Activated CD4-positive, alpha-beta memory T cell treated with anti-CD3 and anti-CD28 coated beads for 36 hours (primary cell): ENCODE measurements at regions not wholly inside any gene's neighbourhood (a gene's known extent, or its start where the extent isn't known, plus 50 kb on each side); places are given as distances from the start of the nearest gene placed in this dataset.
"Not testable (repeated sequence)": the region's sequence is repeated elsewhere in the genome, so short reads cannot be mapped to it uniquely, and the experiment has no call there.

Source experiments
- CTCF ChIA-PET: fragments of 350-600 bp; sonication (Branson Sonifier 250); formaldehyde crosslinking; loops from one replicate; lab custom pipeline; 2021; ENCODE audit warnings: antibody characterized with exemption, inconsistent platforms; lab: Charles Lee
- POLR2A ChIA-PET: fragments of 350-600 bp; sonication (Branson Sonifier 250); formaldehyde crosslinking; loops from one replicate; lab custom pipeline; 2021; ENCODE audit warnings: antibody characterized with exemption; lab: Charles Lee
- DNase-seq: peaks from one replicate; pipeline ENCODE4 v3.0.0-alpha.2; 2020
- H3K27ac Mint-ChIP-seq: one replicate; pipeline ENCODE4 v1.8.0; 2021; ENCODE audit warnings: mixed read lengths
- H3K27me3 Mint-ChIP-seq: one replicate; pipeline ENCODE4 v1.8.0; 2021; ENCODE audit warnings: mixed read lengths
- H3K36me3 Mint-ChIP-seq: one replicate; pipeline ENCODE4 v1.8.0; 2021; ENCODE audit warnings: mixed read lengths
- H3K4me1 Mint-ChIP-seq: one replicate; pipeline ENCODE4 v1.8.0; 2021; ENCODE audit warnings: low read depth, mixed read lengths
- H3K4me3 Mint-ChIP-seq: one replicate; pipeline ENCODE4 v1.8.0; 2021; ENCODE audit warnings: mild to moderate bottlenecking, mixed read lengths
- H3K9me3 Mint-ChIP-seq: one replicate; pipeline ENCODE4 v1.8.0; 2021; ENCODE audit warnings: mixed read lengths
- intact Hi-C: fragments of 100-400 bp; cut with micrococcal nuclease; formaldehyde crosslinking; loops from one replicate; pipeline ENCODE4 v1.15.1; 2023

DNA sequence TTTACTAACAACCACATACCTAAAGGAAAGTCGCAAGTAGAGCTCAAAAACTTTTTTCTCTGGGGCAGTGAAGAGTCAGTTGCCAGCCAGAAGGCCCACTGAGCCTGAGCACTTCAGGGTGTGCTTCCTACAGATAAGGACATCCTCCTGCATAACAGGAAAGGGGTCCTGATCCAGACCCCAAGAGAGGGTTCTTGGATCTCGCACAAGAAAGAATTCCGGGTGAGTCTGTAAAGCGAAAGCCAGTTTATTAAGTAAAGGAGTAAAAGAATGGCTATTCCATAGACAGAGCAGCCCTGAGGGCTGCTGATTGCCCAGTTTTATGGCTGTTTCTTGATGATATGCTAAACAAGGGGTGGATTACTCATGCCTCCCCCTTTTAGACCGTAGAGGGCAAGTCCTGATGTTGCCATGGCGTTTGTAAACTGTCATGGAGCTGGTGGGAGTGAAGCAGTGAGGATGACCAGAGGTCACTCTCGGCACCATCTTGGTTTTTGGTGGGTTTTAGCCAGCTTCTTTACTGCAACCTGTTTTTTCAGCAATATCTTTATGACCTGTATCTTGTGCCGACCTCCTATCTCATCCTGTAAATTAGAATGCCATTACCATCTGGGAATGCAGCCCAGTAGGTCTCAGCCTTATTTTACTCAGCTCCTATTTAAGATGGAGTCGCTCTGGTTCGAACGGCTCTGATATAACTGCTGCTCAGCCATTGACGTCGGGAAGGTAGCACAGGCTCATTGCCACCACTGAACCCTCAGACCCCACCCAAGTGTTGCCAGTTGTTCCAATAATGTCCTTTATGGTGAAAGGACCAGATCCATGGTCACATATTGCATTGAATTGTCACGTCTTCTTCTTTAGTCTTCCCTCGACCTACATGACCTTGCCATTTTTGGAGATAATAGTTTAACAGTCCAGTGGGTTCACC, 96.6 kb upstream of the ERRFI1 start:
- no peaks in the 10 kb centered on the region for H3K36me3 Mint-ChIP-seq
- intact Hi-C loops: no loop called here
- H3K9me3 Mint-ChIP-seq: peaks cover 8% of the 10 kb centered on the region
- H3K27ac Mint-ChIP-seq: no peak overlapping the region
- ChIA-PET POLR2A (no interaction called here), CTCF (no interaction called here)
- H3K4me3 Mint-ChIP-seq: no peak overlapping the region
- no peak for DNase-seq
- peaks cover 7% of the 10 kb centered on the region for H3K4me1 Mint-ChIP-seq
- peaks cover 5% of the 10 kb centered on the region for H3K27me3 Mint-ChIP-seq

DNA sequence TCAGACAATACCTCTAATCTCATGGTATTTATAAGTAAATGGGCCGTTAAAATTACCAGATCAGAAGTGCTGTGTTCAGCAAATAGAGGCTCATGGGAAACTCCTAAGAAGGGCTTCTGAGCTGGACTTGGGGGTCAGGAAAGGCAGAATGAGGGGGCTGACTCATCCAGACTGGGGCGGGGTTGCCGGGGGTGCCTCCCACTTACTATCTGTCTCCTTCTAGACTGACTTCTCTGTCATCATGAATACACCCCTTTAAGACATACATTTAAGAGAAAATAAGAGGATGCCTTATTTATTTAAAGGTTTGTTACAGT, 96.0 kb upstream of the ERRFI1 start:
- Mint-ChIP-seq H3K4me1 (peaks cover 7% of the 10 kb centered on the region), H3K27me3 (peaks cover 5% of the 10 kb centered on the region), H3K9me3 (peaks cover 8% of the 10 kb centered on the region), H3K36me3 (no peaks in the 10 kb centered on the region), H3K27ac (no peak overlapping the region), H3K4me3 (no peak overlapping the region)
- DNase-seq: no peak
- CTCF ChIA-PET: no interaction called here
- POLR2A ChIA-PET: no interaction called here
- intact Hi-C loops: no loop called here

DNA sequence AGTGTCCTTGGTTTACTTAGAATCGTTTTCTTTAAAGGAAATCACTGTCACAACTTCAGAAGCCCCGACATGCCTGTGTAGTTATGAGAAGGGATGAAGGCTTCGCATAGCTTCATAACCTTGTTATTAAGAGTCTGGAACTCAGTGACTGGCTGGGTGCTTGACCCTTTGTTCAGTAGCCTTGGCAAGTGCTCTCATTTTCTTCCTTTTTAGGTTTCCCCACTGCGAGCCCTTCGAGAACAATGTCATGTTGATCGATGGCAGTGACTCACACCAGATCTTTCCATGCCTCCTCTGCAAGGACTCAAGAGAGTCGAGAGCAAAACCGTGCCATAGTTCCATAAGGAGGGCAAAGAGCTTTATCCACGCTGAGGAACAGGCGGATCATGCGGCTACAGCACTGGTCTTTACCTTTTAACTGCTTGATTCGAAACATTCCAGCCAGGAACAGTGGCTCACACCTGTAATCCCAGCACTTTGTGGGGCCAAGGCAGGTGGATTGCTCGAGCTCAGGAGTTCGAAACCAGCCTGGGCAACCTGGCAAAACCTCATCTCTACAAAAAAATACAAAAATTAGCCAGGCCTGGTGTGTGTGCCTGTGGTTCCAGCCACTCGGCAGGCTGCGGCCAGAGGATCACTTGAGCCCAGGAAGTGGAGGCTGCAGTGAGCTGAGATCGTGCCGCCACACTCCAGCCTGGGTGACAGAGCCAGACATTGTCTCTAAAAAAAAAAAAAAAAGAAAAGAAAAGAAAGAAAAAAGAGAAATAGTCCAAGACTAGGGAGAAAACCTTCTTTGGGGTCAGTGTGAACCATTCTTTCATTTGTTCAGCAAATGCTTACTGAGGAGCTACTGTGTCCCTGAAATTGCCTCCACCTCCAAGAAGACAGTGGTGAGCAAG, 95.4 kb upstream of the ERRFI1 start:
- no peak overlapping the region for H3K27ac Mint-ChIP-seq
- peaks cover 8% of the 10 kb centered on the region for H3K9me3 Mint-ChIP-seq
- ChIA-PET CTCF (no interaction called here), POLR2A (no interaction called here)
- H3K36me3 Mint-ChIP-seq: no peaks in the 10 kb centered on the region
- DNase-seq: no peak
- H3K4me1 Mint-ChIP-seq: peaks cover 7% of the 10 kb centered on the region
- intact Hi-C loops: no loop called here
- H3K4me3 Mint-ChIP-seq: no peak overlapping the region
- peaks cover 5% of the 10 kb centered on the region for H3K27me3 Mint-ChIP-seq

DNA sequence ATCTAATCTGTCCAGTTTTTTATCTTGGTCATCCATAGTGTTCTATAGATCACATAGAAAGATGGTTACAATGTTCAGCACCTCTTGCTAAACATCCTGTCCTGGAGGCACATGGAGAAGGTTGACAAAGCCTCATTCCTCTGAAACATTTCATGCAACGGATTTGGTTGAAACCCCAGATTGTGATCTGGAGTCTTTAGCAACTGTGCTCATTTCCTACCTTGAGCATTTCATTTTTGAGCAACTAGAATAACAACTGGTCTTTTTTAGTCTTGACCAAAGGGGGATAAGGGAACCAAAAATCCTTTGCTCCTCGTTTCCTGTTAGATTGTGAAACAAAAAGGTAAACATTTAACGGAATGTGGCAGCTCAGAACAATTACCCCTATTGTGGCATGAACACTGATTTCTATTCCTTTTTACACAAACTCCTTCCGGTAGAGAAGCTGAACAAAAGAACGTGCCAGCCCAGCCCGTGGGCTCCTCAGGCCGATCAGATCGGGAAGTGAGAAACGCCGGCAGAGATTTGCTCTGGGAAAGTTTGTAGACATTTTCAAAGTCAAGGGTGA, 94.7 kb upstream of the ERRFI1 start:
- peaks cover 5% of the 10 kb centered on the region for H3K27me3 Mint-ChIP-seq
- peaks cover 7% of the 10 kb centered on the region for H3K4me1 Mint-ChIP-seq
- intact Hi-C loops: no loop called here
- ChIA-PET CTCF (no interaction called here), POLR2A (no interaction called here)
- no peak overlapping the region for H3K4me3 Mint-ChIP-seq
- no peaks in the 10 kb centered on the region for H3K36me3 Mint-ChIP-seq
- no peak for DNase-seq
- peaks cover 8% of the 10 kb centered on the region for H3K9me3 Mint-ChIP-seq
- H3K27ac Mint-ChIP-seq: no peak overlapping the region

DNA sequence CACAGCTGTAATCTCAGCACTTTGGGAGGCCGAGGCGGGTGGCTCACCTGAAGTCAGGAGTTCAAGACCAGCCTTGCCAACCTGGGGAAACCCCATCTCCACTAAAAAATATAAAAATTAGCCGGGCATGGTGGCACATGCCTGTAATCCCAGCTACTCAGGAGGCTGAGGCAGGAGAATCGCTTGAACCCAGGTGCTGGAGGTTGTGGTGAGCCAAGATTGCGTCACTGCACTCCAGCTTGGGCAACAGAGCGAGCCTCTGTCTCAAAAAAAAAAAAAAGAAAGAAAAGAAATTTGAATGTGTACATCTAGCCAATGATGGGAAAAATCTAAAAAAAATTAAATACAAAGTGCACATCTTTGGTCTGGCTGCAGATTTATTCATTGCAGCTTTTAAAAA, 92.6 kb upstream of the ERRFI1 start:
- H3K27ac Mint-ChIP-seq, DNase-seq, CTCF ChIA-PET, H3K27me3 Mint-ChIP-seq, H3K4me3 Mint-ChIP-seq, H3K36me3 Mint-ChIP-seq, H3K9me3 Mint-ChIP-seq, POLR2A ChIA-PET, intact Hi-C loops: not testable (repeated sequence)
- peaks cover 11% of the 10 kb centered on the region for H3K4me1 Mint-ChIP-seq

DNA sequence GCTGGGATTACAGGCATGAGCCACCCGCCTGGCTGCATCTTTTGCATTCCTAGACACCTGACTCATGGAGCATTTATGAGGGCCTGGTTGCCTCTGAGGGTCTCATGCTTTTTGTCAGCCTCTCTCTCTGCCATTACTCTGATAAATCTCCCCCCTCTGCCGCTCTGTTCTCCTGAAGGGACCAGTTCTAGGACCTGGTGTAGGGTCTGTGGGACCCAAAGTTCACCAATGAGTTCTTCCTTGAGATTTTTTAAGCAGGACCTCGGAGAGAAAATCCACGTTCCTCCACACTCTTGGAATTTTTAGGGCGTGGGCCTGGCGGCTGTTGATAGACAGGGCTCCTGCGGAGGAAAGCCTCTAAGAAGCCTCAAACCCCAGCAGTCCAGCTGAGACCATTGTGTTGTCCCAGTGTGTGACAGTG, 91.9 kb upstream of the ERRFI1 start:
- Mint-ChIP-seq H3K9me3 (no peaks in the 10 kb centered on the region), H3K4me3 (no peak overlapping the region), H3K27me3 (peaks cover 3% of the 10 kb centered on the region), H3K27ac (no peak overlapping the region), H3K4me1 (peaks cover 18% of the 10 kb centered on the region), H3K36me3 (no peaks in the 10 kb centered on the region)
- DNase-seq: no peak
- intact Hi-C loops: no loop called here
- POLR2A ChIA-PET: no interaction called here
- CTCF ChIA-PET: no interaction called here

DNA sequence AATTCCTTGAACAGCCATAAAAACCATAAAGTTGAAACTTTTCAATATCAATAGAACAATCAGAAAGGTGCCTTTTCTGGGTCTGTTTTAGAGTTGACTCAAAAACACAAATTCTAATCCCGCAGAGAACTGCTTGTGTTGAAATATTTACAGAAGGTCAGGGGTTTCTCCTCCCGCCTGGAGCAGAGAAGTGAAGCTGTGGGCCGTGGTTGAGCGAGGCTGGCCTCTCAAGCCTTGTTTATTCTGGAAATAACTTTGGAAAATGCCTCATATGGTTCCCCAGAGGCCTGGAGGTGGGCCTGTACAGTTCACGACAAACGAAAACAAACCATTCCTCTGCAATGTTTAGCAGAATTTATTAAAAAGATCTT, 90.8 kb upstream of the ERRFI1 start:
- no peak overlapping the region for H3K27ac Mint-ChIP-seq
- ChIA-PET CTCF (no interaction called here), POLR2A (no interaction called here)
- H3K27me3 Mint-ChIP-seq: peaks cover 3% of the 10 kb centered on the region
- DNase-seq: no peak
- H3K4me3 Mint-ChIP-seq: no peak overlapping the region
- intact Hi-C loops: no loop called here
- no peaks in the 10 kb centered on the region for H3K9me3 Mint-ChIP-seq
- no peaks in the 10 kb centered on the region for H3K36me3 Mint-ChIP-seq
- H3K4me1 Mint-ChIP-seq: peaks cover 22% of the 10 kb centered on the region

DNA sequence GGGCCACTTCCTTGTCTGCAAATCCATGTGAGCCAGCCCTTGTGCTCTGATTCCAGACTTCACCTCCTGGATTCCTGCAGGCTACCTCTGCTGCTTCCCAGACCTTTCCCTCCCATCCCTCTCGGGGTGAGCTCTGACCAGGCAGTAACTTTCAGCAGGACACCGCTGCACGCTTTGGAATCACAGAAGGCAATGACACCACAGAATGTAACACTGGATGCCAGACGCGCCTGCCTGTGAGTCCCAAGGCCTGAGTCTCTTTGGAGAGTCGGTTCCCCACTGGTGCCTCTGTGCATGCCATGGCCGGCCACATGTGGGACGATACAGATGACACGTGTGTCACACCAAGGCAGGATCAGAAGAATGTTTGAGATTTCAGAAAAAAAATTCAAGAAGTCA, 89.7 kb upstream of the ERRFI1 start:
- Mint-ChIP-seq H3K27ac (no peak overlapping the region), H3K9me3 (no peaks in the 10 kb centered on the region), H3K27me3 (no peaks in the 10 kb centered on the region), H3K4me1 (peaks cover 15% of the 10 kb centered on the region), H3K4me3 (no peak overlapping the region), H3K36me3 (no peaks in the 10 kb centered on the region)
- POLR2A ChIA-PET: no interaction called here
- intact Hi-C loops: no loop called here
- no peak for DNase-seq
- CTCF ChIA-PET: no interaction called here

DNA sequence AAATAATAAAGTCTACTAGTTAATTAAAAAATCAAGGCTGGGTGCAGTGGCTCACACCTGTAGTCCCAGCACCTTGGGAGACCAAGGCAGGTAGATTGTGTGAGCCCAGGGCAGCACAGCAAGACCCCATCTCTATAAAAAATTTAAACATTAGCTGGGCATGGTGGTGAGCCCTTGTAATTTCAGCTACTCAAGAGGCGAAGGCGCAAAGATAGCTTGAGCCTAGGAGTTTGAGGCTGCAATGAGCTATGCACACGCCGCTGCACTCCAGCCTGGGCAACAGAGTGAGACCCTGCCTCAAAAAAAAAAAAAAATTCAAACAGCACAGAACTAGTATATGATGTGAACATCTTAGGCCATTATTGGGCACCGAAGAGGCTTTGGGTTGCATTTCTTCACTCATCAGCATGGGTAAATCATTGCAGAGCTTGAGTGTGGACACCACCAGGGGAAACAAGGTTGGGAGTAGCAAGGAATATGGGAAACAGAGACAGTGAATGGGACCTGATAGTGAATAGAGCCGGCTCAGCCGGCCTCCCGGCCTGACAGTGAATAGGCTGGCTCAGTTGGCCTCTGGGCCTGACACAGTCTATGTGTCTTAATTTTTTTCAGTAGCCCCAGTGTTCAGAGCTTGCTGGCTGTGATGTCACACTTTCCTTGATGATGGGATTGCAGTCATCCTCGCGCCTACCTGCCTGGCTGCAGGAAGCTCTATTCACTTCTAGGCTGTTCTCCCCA, 89.1 kb upstream of the ERRFI1 start:
- Mint-ChIP-seq H3K4me3 (no peak overlapping the region), H3K4me1 (peaks cover 15% of the 10 kb centered on the region), H3K27ac (no peak overlapping the region), H3K36me3 (no peaks in the 10 kb centered on the region), H3K27me3 (no peaks in the 10 kb centered on the region), H3K9me3 (no peaks in the 10 kb centered on the region)
- POLR2A ChIA-PET: no interaction called here
- no peak for DNase-seq
- CTCF ChIA-PET: no interaction called here
- intact Hi-C loops: no loop called here

DNA sequence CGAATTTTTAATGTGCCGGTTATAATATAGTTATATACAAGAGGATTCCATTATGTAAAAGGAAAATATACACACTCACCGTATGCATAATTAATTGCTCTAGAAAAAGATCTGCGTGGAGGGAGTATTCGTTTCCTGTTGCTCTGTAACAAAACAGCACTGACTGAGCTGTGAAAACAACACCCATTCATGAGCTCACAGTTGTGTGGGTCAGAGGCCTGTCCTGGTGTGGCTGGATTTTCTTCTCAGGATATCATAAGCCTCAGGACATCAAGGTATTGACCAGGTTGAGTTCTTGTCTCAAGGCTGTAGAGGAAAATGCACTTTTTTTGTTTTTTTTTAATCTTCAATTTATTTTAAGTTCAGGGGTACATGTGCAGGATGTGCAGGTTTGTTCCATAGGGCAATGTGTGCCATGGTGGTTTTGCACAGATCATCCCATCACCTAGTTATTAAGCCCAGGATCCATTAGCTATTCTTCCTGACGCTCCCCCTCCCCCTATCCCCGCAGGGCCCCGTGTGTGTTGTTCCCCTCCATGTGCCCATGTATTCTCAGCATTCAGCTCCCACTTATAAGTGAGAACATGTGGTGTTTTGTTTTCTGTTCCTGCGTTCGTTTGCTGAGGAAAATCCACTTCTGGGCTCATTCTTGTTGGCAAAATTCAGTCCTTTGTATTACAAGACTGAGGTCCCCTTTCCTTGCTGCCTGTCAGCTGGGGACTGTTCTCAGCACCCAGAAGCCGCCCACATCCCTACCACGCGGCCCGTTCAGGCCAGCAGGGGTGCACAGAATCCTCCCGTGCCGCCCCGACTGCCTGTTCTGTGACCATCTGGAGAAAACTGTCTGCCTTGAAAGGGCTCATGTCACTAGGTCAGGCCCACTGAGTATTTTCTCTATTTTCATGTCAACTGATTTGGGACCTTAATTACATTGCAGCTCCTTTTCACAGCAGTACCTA, 87.4 kb upstream of the ERRFI1 start:
- H3K36me3 Mint-ChIP-seq: no peaks in the 10 kb centered on the region
- ChIA-PET CTCF (no interaction called here), POLR2A (no interaction called here)
- DNase-seq: no peak
- H3K27ac Mint-ChIP-seq: no peak overlapping the region
- no peaks in the 10 kb centered on the region for H3K9me3 Mint-ChIP-seq
- H3K27me3 Mint-ChIP-seq: no peaks in the 10 kb centered on the region
- no peak overlapping the region for H3K4me3 Mint-ChIP-seq
- intact Hi-C loops: no loop called here
- peaks cover 15% of the 10 kb centered on the region for H3K4me1 Mint-ChIP-seq

DNA sequence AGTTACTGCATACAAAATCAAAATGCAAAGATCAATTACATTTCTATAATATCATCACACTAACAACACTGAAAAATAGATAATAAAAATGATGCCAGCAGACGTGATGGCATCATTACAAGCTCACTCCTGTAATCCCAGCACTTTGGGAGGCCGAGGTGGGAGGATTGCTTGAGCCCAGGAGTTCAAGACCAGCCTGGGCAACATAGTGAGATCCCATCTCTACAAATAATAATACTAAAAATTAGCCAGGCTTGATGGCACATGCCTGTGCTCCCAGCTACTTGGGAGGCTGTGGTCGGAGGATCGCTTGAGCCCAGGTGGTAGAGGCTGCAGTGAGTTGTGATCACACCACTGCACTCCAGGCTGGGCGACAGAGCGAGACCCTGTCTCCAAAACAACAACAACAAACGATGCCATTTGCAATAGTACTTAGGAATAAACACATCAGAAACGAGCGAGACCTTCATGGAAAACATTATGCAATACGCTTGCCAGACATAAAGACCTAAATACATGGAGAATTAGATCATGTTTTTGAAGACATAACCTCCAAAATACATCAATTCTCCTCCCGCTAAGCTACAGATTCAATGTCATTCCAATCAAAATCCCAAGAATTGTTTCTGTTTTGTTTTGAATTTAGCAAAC, 86.6 kb upstream of the ERRFI1 start:
- intact Hi-C loops: no loop called here
- Mint-ChIP-seq H3K4me1 (peaks cover 15% of the 10 kb centered on the region), H3K9me3 (no peaks in the 10 kb centered on the region), H3K4me3 (no peak overlapping the region), H3K27ac (no peak overlapping the region), H3K36me3 (no peaks in the 10 kb centered on the region), H3K27me3 (no peaks in the 10 kb centered on the region)
- POLR2A ChIA-PET: no interaction called here
- DNase-seq: no peak
- CTCF ChIA-PET: no interaction called here
